IPS-15b (cell line): ENCODE measurements at regions not wholly inside any gene's neighbourhood (a gene's known extent, or its start where the extent isn't known, plus 50 kb on each side); places are given as distances from the start of the nearest gene placed in this dataset.

Experiments used
- H3K27me3 ChIP-seq: one replicate; pipeline ENCODE4 v1.6.1; 2013; ENCODE audit warnings: low read length; ENCODE audit not compliant: control insufficient read depth, insufficient read depth
- H3K36me3 ChIP-seq: one replicate; pipeline ENCODE4 v1.6.1; 2013; ENCODE audit warnings: low read length; ENCODE audit not compliant: control insufficient read depth, insufficient read depth
- H3K4me1 ChIP-seq: one replicate; pipeline ENCODE4 v1.6.1; 2013; ENCODE audit warnings: mild to moderate bottlenecking, low read length; ENCODE audit not compliant: control insufficient read depth, insufficient read depth
- H3K4me3 ChIP-seq: one replicate; pipeline ENCODE4 v1.5.1; 2013; ENCODE audit warnings: low read depth, low read length
- H3K9ac ChIP-seq: one replicate; pipeline ENCODE4 v1.6.1; 2013; ENCODE audit warnings: low read depth, mild to moderate bottlenecking, low read length
- H3K9me3 ChIP-seq: one replicate; pipeline ENCODE4 v1.6.1; 2013; ENCODE audit warnings: mild to moderate bottlenecking, low read length; ENCODE audit not compliant: control insufficient read depth, insufficient read depth

GRCh38 chr2:5520463-5520972 lies 171.7 kb upstream of the SOX11 start:
- Histone ChIP-seq H3K4me1 (no peaks in the 10 kb centered on the region), H3K27me3 (no peaks in the 10 kb centered on the region), H3K9ac (no peak overlapping the region), H3K4me3 (no peak overlapping the region), H3K9me3 (no peaks in the 10 kb centered on the region), H3K36me3 (no peaks in the 10 kb centered on the region)

GRCh38 chr2:5521461-5521860 lies 170.7 kb upstream of the SOX11 start:
- no peaks in the 10 kb centered on the region for H3K27me3 ChIP-seq
- H3K4me1 ChIP-seq: no peaks in the 10 kb centered on the region
- no peaks in the 10 kb centered on the region for H3K9me3 ChIP-seq
- no peaks in the 10 kb centered on the region for H3K36me3 ChIP-seq
- no peak overlapping the region for H3K9ac ChIP-seq
- H3K4me3 ChIP-seq: no peak overlapping the region

GRCh38 chr2:5524551-5524950 lies 167.6 kb upstream of the SOX11 start:
- Histone ChIP-seq H3K27me3 (no peaks in the 10 kb centered on the region), H3K4me1 (no peaks in the 10 kb centered on the region), H3K9me3 (no peaks in the 10 kb centered on the region)

GRCh38 chr2:5528706-5529105 lies 163.5 kb upstream of the SOX11 start:
- no peaks in the 10 kb centered on the region for H3K27me3 ChIP-seq
- no peaks in the 10 kb centered on the region for H3K9me3 ChIP-seq
- no peak overlapping the region for H3K4me3 ChIP-seq
- no peaks in the 10 kb centered on the region for H3K4me1 ChIP-seq
- no peak overlapping the region for H3K9ac ChIP-seq
- H3K36me3 ChIP-seq: no peaks in the 10 kb centered on the region

More at GRCh38 chr2:5524551-5524950, 167.6 kb upstream of the SOX11 start:
- Histone ChIP-seq H3K36me3 (no peaks in the 10 kb centered on the region), H3K4me3 (no peak overlapping the region), H3K9ac (no peak overlapping the region)

- Histone ChIP-seq H3K9ac (no peak overlapping the region), H3K36me3 (no peaks in the 10 kb centered on the region), H3K4me3 (no peak overlapping the region), H3K27me3 (no peaks in the 10 kb centered on the region), H3K4me1 (no peaks in the 10 kb centered on the region), H3K9me3 (no peaks in the 10 kb centered on the region)
Observed at GRCh38 chr2:5530011-5530696, 162.0 kb upstream of the SOX11 start.

GRCh38 chr2:5535301-5535700 lies 156.9 kb upstream of the SOX11 start:
- Histone ChIP-seq H3K9ac (no peak overlapping the region), H3K9me3 (no peaks in the 10 kb centered on the region), H3K36me3 (no peaks in the 10 kb centered on the region), H3K27me3 (no peaks in the 10 kb centered on the region), H3K4me3 (no peak overlapping the region), H3K4me1 (peaks cover 7% of the 10 kb centered on the region)

GRCh38 chr2:5537180-5537688 lies 154.9 kb upstream of the SOX11 start:
- Histone ChIP-seq H3K4me1 (peaks cover 7% of the 10 kb centered on the region), H3K9ac (no peak overlapping the region), H3K4me3 (no peak overlapping the region), H3K9me3 (no peaks in the 10 kb centered on the region), H3K27me3 (no peaks in the 10 kb centered on the region), H3K36me3 (no peaks in the 10 kb centered on the region)

- Histone ChIP-seq H3K9ac (no peak overlapping the region), H3K9me3 (no peaks in the 10 kb centered on the region), H3K36me3 (no peaks in the 10 kb centered on the region), H3K27me3 (no peaks in the 10 kb centered on the region), H3K4me3 (no peak overlapping the region), H3K4me1 (peaks cover 7% of the 10 kb centered on the region)
Observed at GRCh38 chr2:5538313-5538712, 153.9 kb upstream of the SOX11 start.

- no peak overlapping the region for H3K4me3 ChIP-seq
- no peaks in the 10 kb centered on the region for H3K36me3 ChIP-seq
- H3K9me3 ChIP-seq: no peaks in the 10 kb centered on the region
- H3K27me3 ChIP-seq: no peaks in the 10 kb centered on the region
- H3K9ac ChIP-seq: no peak overlapping the region
- H3K4me1 ChIP-seq: peaks cover 7% of the 10 kb centered on the region
Observed at GRCh38 chr2:5538772-5539171, 153.4 kb upstream of the SOX11 start.

GRCh38 chr2:5539282-5540165 lies 152.7 kb upstream of the SOX11 start:
- no peak overlapping the region for H3K9ac ChIP-seq
- peaks cover 7% of the 10 kb centered on the region for H3K4me1 ChIP-seq
- H3K27me3 ChIP-seq: no peaks in the 10 kb centered on the region
- H3K4me3 ChIP-seq: peak overlapping the region; percentile 41
- H3K9me3 ChIP-seq: peaks cover 1% of the 10 kb centered on the region
- H3K36me3 ChIP-seq: no peaks in the 10 kb centered on the region

GRCh38 chr2:5540856-5541255 lies 151.3 kb upstream of the SOX11 start:
- H3K9me3 ChIP-seq: peaks cover 5% of the 10 kb centered on the region
- no peak overlapping the region for H3K4me3 ChIP-seq
- peaks cover 7% of the 10 kb centered on the region for H3K4me1 ChIP-seq
- H3K9ac ChIP-seq: no peak overlapping the region
- H3K36me3 ChIP-seq: no peaks in the 10 kb centered on the region
- no peaks in the 10 kb centered on the region for H3K27me3 ChIP-seq
